Fibroblast of skin of left quadriceps (primary cell): ENCODE measurements at regions not wholly inside any gene's neighbourhood (a gene's known extent, or its start where the extent isn't known, plus 50 kb on each side); places are given as distances from the start of the nearest gene placed in this dataset.
A peak's percentile ranks its signal among the peaks of the same experiment; 100 is the strongest.
"Not testable (repeated sequence)": the region's sequence is repeated elsewhere in the genome, so short reads cannot be mapped to it uniquely, and the experiment has no call there.

Experiments
- DNase-seq, 2 experiments: peaks; one replicate each; pipeline ENCODE4 v3.0.0-alpha.2; 2013; ENCODE audit warnings: low read depth in 2 of 2

- DNase-seq, result no peak
Measured at GRCh38 chr4:60461551-60461950, 738.6 kb upstream of the ADGRL3 start.

- DNase-seq, result no peak
Measured at GRCh38 chr4:60463857-60464502, 736.1 kb upstream of the ADGRL3 start.

- no peak for DNase-seq
Measured at GRCh38 chr4:60482921-60483351, 717.2 kb upstream of the ADGRL3 start.

GRCh38 chr4:60485276-60485675 lies 714.9 kb upstream of the ADGRL3 start:
- DNase-seq, result no peak

GRCh38 chr4:60487118-60487761 lies 712.9 kb upstream of the ADGRL3 start:
- DNase-seq, result not testable (repeated sequence)

GRCh38 chr4:60500810-60501209 lies 699.3 kb upstream of the ADGRL3 start:
- no peak for DNase-seq

- DNase-seq, result no peak
Measured at GRCh38 chr4:60502733-60503132, 697.4 kb upstream of the ADGRL3 start.

- DNase-seq, result no peak
Measured at GRCh38 chr4:60506061-60506460, 694.1 kb upstream of the ADGRL3 start.

GRCh38 chr4:60522265-60522664 lies 677.9 kb upstream of the ADGRL3 start:
- no peak for DNase-seq

- DNase-seq, result no peak
Measured at GRCh38 chr4:60531776-60532379, 668.2 kb upstream of the ADGRL3 start.

- no peak for DNase-seq
Measured at GRCh38 chr4:60544981-60545380, 655.1 kb upstream of the ADGRL3 start.

- DNase-seq, result no peak
Measured at GRCh38 chr4:60562334-60562733, 637.8 kb upstream of the ADGRL3 start.

- no peak for DNase-seq
Measured at GRCh38 chr4:60565558-60565957, 634.6 kb upstream of the ADGRL3 start.

- DNase-seq, result no peak
Measured at GRCh38 chr4:60575336-60575735, 624.8 kb upstream of the ADGRL3 start.

GRCh38 chr4:60579335-60579734 lies 620.8 kb upstream of the ADGRL3 start:
- DNase-seq, result no peak

- DNase-seq, result no peak
Measured at GRCh38 chr4:60581919-60582536, 618.1 kb upstream of the ADGRL3 start.

- DNase-seq, result no peak
Measured at GRCh38 chr4:60588556-60588955, 611.6 kb upstream of the ADGRL3 start.

- DNase-seq, result no peak
Measured at GRCh38 chr4:60589425-60589824, 610.7 kb upstream of the ADGRL3 start.

- no peak for DNase-seq
Measured at GRCh38 chr4:60590116-60590515, 610.0 kb upstream of the ADGRL3 start.

- DNase-seq, result peak; percentile 47 to 48
Measured at GRCh38 chr4:60605646-60606354, 594.3 kb upstream of the ADGRL3 start.

GRCh38 chr4:60611762-60612496 lies 588.2 kb upstream of the ADGRL3 start:
- DNase-seq, result no peak
